Lower lobe of right lung (tissue), 2 donors: ENCODE measurements at regions not wholly inside any gene's neighbourhood (a gene's known extent, or its start where the extent isn't known, plus 50 kb on each side); places are given as distances from the start of the nearest gene placed in this dataset.

Experiments used
- ATAC-seq, 2 donors: fragments of 200-7000 bp; cut with Tn5 transposase; one replicate each; pipeline ENCODE4 v1.9.1; 2020 to 2022; ENCODE audit warnings: mild to moderate bottlenecking in 2 of 2, moderate library complexity in 2 of 2
- DNase-seq: peaks from one replicate; pipeline ENCODE4 v3.0.0-alpha.2; 2020
- H3K27ac ChIP-seq: fragments of 200-600 bp; one replicate; pipeline ENCODE4 v1.8.0; 2022
- H3K27me3 ChIP-seq: fragments of 200-600 bp; one replicate; pipeline ENCODE4 v1.8.0; 2022; ENCODE audit warnings: low read depth
- H3K36me3 ChIP-seq: fragments of 200-600 bp; one replicate; pipeline ENCODE4 v1.8.0; 2022; ENCODE audit warnings: mild to moderate bottlenecking
- H3K4me1 ChIP-seq: fragments of 200-600 bp; one replicate; pipeline ENCODE4 v1.8.0; 2022
- H3K4me3 ChIP-seq: fragments of 200-600 bp; one replicate; pipeline ENCODE4 v1.8.0; 2022; ENCODE audit warnings: mild to moderate bottlenecking
- H3K9me3 ChIP-seq: fragments of 200-600 bp; one replicate; pipeline ENCODE4 v1.8.0; 2022
- intact Hi-C: fragments of 100-400 bp; cut with DNase I; formaldehyde crosslinking; loops from one replicate; pipeline ENCODE4 v1.11.0; 2022
- TF ChIP-seq, protein P1 (sequence below): fragments of 200-600 bp; IDR thresholded peaks from one replicate; pipeline ENCODE4 v1.8.0; 2022; ENCODE audit warnings: antibody characterized with exemption, mild to moderate bottlenecking
- donor health status: DM: no; HTN: yes; CAD: no; lungs with severe emphysema.

DNA sequence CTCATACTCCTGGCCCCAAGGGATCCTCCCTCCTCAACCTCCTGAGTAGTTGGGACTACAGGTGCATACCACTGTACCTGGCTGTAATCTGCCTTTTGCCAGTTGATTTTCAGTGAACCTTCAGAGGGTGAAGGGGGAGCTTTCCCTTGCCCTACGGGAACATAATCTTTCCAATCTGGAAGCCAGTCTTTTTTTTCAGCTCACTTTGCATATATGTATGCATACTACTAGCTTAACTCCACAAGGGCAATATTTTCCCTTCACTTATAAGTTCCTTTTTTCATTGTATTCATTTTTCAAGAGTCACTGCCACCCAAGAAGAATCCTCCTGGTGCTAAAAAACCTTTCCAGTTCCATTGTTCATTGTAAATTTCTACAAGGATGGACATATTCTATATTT is 53.4 kb upstream of the GCM1 start:
- H3K4me3 ChIP-seq: no peak overlapping the region
- no peaks in the 10 kb centered on the region for H3K27me3 ChIP-seq
- H3K9me3 ChIP-seq: no peaks in the 10 kb centered on the region
- no peak for ATAC-seq
- H3K27ac ChIP-seq: no peak overlapping the region
- TF ChIP-seq, protein P1, sequence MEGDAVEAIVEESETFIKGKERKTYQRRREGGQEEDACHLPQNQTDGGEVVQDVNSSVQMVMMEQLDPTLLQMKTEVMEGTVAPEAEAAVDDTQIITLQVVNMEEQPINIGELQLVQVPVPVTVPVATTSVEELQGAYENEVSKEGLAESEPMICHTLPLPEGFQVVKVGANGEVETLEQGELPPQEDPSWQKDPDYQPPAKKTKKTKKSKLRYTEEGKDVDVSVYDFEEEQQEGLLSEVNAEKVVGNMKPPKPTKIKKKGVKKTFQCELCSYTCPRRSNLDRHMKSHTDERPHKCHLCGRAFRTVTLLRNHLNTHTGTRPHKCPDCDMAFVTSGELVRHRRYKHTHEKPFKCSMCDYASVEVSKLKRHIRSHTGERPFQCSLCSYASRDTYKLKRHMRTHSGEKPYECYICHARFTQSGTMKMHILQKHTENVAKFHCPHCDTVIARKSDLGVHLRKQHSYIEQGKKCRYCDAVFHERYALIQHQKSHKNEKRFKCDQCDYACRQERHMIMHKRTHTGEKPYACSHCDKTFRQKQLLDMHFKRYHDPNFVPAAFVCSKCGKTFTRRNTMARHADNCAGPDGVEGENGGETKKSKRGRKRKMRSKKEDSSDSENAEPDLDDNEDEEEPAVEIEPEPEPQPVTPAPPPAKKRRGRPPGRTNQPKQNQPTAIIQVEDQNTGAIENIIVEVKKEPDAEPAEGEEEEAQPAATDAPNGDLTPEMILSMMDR: no peak
- H3K36me3 ChIP-seq: no peaks in the 10 kb centered on the region
- intact Hi-C loops: no loop called here
- DNase-seq: no peak
- no peaks in the 10 kb centered on the region for H3K4me1 ChIP-seq

DNA sequence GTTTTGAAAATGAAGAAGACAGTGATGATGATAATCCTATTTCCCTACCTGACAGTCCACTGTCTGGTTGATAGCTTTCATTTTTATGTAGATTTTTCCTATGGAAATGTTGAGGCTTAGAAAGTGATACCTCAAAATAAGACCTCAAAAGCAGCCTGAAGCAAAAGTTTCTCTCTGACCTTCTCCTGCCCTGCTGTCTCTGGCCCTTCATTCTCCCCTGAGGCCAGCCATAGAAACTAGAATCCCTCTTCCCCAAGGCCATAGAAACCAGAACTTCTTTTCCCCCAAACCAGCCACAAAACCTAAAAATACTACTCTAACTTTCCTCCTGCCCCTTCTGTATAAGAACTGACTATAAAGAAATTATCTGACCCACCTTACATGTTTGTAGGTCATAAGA is 52.6 kb upstream of the GCM1 start:
- H3K9me3 ChIP-seq: no peaks in the 10 kb centered on the region

DNA sequence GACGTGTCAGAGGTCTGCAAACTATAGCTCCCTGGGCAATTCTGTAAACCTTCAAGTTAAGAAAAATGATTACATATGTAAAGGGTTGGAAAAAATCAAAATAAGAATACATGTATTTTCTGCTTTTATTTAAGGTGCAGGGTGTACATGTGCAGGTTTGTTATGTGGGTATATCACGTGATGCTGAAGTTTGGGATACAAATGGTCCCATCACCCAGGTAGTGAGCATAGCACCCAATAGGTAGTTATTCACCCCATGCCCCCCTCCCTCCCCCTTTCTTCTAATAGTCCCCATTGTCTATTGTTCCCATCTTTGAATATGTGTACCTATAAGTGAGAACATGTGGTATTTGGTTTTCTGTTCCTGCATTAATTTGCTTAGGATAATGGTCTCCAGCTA is 51.1 kb upstream of the GCM1 start:
- TF ChIP-seq, protein P1: no peak
- H3K4me1 ChIP-seq: no peaks in the 10 kb centered on the region
- no peak for DNase-seq
- intact Hi-C loops: no loop called here
- ATAC-seq: no peak
- no peak overlapping the region for H3K4me3 ChIP-seq
- no peak overlapping the region for H3K27ac ChIP-seq
- no peaks in the 10 kb centered on the region for H3K36me3 ChIP-seq
- H3K27me3 ChIP-seq: no peaks in the 10 kb centered on the region
- no peaks in the 10 kb centered on the region for H3K9me3 ChIP-seq

More for the DNA sequence above, 52.6 kb upstream of the GCM1 start:
- Histone ChIP-seq H3K36me3 (no peaks in the 10 kb centered on the region), H3K4me3 (no peak overlapping the region), H3K27me3 (no peaks in the 10 kb centered on the region), H3K4me1 (no peaks in the 10 kb centered on the region), H3K27ac (no peak overlapping the region)
- ATAC-seq (no peak), DNase-seq (no peak)
- TF ChIP-seq, protein P1: no peak
- intact Hi-C loops: no loop called here

DNA sequence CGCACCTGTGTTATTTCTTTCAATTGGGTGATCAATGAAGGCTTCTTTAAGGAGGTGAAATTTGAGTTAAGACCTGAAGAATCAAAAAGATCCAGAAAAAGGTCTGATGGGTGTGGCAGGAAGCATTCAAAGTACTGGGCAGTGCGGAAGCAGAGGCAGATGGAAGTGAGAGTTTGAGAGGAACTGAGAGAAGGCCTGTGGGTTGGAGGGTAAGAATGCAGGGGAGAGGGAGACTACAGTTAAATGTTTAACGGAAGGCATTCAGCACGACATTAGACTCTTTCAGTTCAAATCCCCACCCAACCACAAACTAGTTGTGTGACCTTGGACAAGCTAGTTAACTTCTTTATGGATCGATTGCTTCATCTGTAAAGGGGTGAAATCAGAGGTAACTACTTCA is 50.5 kb upstream of the GCM1 start:
- intact Hi-C loops: no loop called here
- peak in 1 of 2 donors; percentile 51 for ATAC-seq

More for the DNA sequence above, 50.5 kb upstream of the GCM1 start:
- TF ChIP-seq, protein P1: no peak
- Histone ChIP-seq H3K9me3 (no peaks in the 10 kb centered on the region), H3K36me3 (no peaks in the 10 kb centered on the region), H3K27ac (no peak overlapping the region), H3K4me3 (no peak overlapping the region), H3K27me3 (no peaks in the 10 kb centered on the region), H3K4me1 (no peaks in the 10 kb centered on the region)
- no peak for DNase-seq
